ENCODE measurements at regions not wholly inside any gene's neighbourhood (a gene's known extent, or its start where the extent isn't known, plus 50 kb on each side); places are given as distances from the start of the nearest gene placed in this dataset.

DNA sequence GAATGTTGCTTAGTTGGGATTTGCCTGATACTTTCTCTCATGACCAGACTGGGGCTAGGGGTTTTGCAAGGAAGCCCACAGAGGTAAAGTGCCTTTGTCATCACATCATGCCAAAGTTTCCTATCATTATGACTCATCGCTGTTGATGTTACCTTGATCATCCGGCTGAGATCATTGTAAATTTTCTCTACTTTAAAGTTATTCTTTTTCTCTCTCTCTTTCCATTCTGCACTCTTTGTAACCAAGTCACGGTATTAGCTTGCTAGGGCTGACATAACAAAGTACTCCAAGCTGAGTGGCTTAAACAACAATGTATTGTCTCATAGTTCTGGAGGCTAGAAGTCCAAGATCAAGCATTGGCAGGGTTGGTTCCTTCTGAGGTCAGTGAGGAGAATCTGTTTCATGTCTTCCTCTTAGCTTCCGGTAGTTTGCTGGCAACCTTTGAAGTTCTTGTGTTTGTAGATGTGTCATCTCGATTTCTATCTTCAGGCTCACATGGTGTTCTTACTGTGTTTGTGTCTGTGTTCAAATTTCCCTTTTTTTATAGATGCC, 113.0 kb downstream of the DTHD1 start:
- TF ChIP-seq EZH2phosphoT487 (IDR thresholded peaks at IDR 0.05; ENCODE audit: borderline replicate concordance, low read length) = no peak
- no peak for TF ChIP-seq CTCF (IDR thresholded peaks at IDR 0.05; ENCODE audit: low read depth, low read length, poor library complexity, severe bottlenecking)
